ENCODE measurements at regions not wholly inside any gene's neighbourhood (a gene's known extent, or its start where the extent isn't known, plus 50 kb on each side); places are given as distances from the start of the nearest gene placed in this dataset.
"Not testable (repeated sequence)": the region's sequence is repeated elsewhere in the genome, so short reads cannot be mapped to it uniquely, and the experiment has no call there.

GRCh38 chr5:14928661-14929060 lies 57.1 kb upstream of the ANKH start:
- DNase-seq (ENCODE audit: low read depth in 2 of 2) = peak; percentile 19 to 84
- H3K9ac ChIP-seq (ENCODE audit: insufficient read depth, low read length) = no peak overlapping the region
- H3K4me2 ChIP-seq (ENCODE audit: extremely low read depth, insufficient read depth, low read length) = no peak overlapping the region
- no peaks in the 10 kb centered on the region for H3K27me3 ChIP-seq (ENCODE audit: control insufficient read depth, insufficient read depth, low read length)
- no peaks in the 10 kb centered on the region for H3K36me3 ChIP-seq (ENCODE audit: control insufficient read depth, insufficient read depth, low read length)
- H3K79me2 ChIP-seq (ENCODE audit: control insufficient read depth, insufficient read depth, low read length) = no peaks in the 10 kb centered on the region
- TF ChIP-seq, protein P1, sequence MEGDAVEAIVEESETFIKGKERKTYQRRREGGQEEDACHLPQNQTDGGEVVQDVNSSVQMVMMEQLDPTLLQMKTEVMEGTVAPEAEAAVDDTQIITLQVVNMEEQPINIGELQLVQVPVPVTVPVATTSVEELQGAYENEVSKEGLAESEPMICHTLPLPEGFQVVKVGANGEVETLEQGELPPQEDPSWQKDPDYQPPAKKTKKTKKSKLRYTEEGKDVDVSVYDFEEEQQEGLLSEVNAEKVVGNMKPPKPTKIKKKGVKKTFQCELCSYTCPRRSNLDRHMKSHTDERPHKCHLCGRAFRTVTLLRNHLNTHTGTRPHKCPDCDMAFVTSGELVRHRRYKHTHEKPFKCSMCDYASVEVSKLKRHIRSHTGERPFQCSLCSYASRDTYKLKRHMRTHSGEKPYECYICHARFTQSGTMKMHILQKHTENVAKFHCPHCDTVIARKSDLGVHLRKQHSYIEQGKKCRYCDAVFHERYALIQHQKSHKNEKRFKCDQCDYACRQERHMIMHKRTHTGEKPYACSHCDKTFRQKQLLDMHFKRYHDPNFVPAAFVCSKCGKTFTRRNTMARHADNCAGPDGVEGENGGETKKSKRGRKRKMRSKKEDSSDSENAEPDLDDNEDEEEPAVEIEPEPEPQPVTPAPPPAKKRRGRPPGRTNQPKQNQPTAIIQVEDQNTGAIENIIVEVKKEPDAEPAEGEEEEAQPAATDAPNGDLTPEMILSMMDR (conservative IDR thresholded peaks at IDR 0.05 in 1 of 2, IDR thresholded peaks at IDR 0.05 in 1 of 2; ENCODE audit: low read depth in 1 of 2, low read length in 2 of 2) = no peak
- TF ChIP-seq EZH2 (IDR thresholded peaks at IDR 0.05; ENCODE audit: low read length, missing control alignments) = no peak
- H2AFZ ChIP-seq (ENCODE audit: low read length) = no peak overlapping the region
- no peak overlapping the region for H3K27ac ChIP-seq (ENCODE audit: insufficient read depth, low read length)
- H4K20me1 ChIP-seq (ENCODE audit: control insufficient read depth, extremely low read depth, insufficient read depth, low read length) = no peaks in the 10 kb centered on the region
- peaks cover 9% of the 10 kb centered on the region for H3K4me1 ChIP-seq (ENCODE audit: control insufficient read depth, extremely low read depth, insufficient read depth, low read length)
- H3K9me3 ChIP-seq (ENCODE audit: control insufficient read depth, insufficient read depth, low read depth, low read length) = no peaks in the 10 kb centered on the region
- no peak overlapping the region for H3K4me3 ChIP-seq (replicated peaks in 1 of 4; ENCODE audit: control extremely low read depth in 1 of 4, insufficient read depth in 1 of 4, low read depth in 3 of 4, low read length in 4 of 4)

DNA sequence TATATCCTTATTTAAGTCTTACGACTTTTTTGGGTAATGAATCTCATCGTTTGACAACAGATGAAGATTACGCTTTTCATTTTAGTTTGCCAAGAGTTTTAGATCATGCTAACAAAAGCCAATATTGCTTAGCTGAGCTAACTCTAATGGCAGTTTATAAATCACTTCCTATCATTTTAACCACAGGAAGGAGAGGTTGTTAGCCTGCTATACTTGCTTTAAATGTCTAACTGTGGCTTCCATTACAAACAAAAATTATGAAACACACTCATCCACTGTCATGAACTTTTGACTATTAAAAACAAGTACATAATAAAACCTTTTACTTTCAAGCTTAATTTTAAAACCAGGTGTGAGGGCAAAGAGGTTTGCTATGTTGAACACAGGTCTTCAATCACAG lies 53.7 kb upstream of the ANKH start:
- no peak overlapping the region for H3K4me3 ChIP-seq (replicated peaks in 1 of 4; ENCODE audit: control extremely low read depth in 1 of 4, insufficient read depth in 1 of 4, low read depth in 3 of 4, low read length in 4 of 4)
- H3K4me2 ChIP-seq (ENCODE audit: extremely low read depth, insufficient read depth, low read length) = no peak overlapping the region
- H2AFZ ChIP-seq (ENCODE audit: low read length) = no peak overlapping the region
- H3K27me3 ChIP-seq (ENCODE audit: control insufficient read depth, insufficient read depth, low read length) = no peaks in the 10 kb centered on the region
- DNase-seq (ENCODE audit: low read depth in 2 of 2) = peak; percentile 61 to 79
- no peak overlapping the region for H3K9ac ChIP-seq (ENCODE audit: insufficient read depth, low read length)
- no peak for TF ChIP-seq EZH2 (IDR thresholded peaks at IDR 0.05; ENCODE audit: low read length, missing control alignments)
- TF ChIP-seq, protein P1 (conservative IDR thresholded peaks at IDR 0.05 in 1 of 2, IDR thresholded peaks at IDR 0.05 in 1 of 2; ENCODE audit: low read depth in 1 of 2, low read length in 2 of 2) = no peak
- H3K27ac ChIP-seq (ENCODE audit: insufficient read depth, low read length) = no peak overlapping the region
- H4K20me1 ChIP-seq (ENCODE audit: control insufficient read depth, extremely low read depth, insufficient read depth, low read length) = no peaks in the 10 kb centered on the region
- no peaks in the 10 kb centered on the region for H3K9me3 ChIP-seq (ENCODE audit: control insufficient read depth, insufficient read depth, low read depth, low read length)
- H3K79me2 ChIP-seq (ENCODE audit: control insufficient read depth, insufficient read depth, low read length) = no peaks in the 10 kb centered on the region
- H3K4me1 ChIP-seq (ENCODE audit: control insufficient read depth, extremely low read depth, insufficient read depth, low read length) = peaks cover 9% of the 10 kb centered on the region
- no peaks in the 10 kb centered on the region for H3K36me3 ChIP-seq (ENCODE audit: control insufficient read depth, insufficient read depth, low read length)

GRCh38 chr5:14922952-14923351 lies 51.4 kb upstream of the ANKH start:
- not testable (repeated sequence) for H3K4me1 ChIP-seq (ENCODE audit: control insufficient read depth, extremely low read depth, insufficient read depth, low read length); H3K9ac ChIP-seq (ENCODE audit: insufficient read depth, low read length); H3K27ac ChIP-seq (ENCODE audit: insufficient read depth, low read length); H2AFZ ChIP-seq (ENCODE audit: low read length); H3K27me3 ChIP-seq (ENCODE audit: control insufficient read depth, insufficient read depth, low read length); DNase-seq (ENCODE audit: low read depth in 2 of 2); H3K79me2 ChIP-seq (ENCODE audit: control insufficient read depth, insufficient read depth, low read length); H3K36me3 ChIP-seq (ENCODE audit: control insufficient read depth, insufficient read depth, low read length); H3K9me3 ChIP-seq (ENCODE audit: control insufficient read depth, insufficient read depth, low read depth, low read length); H3K4me2 ChIP-seq (ENCODE audit: extremely low read depth, insufficient read depth, low read length); H4K20me1 ChIP-seq (ENCODE audit: control insufficient read depth, extremely low read depth, insufficient read depth, low read length); H3K4me3 ChIP-seq (replicated peaks in 1 of 4; ENCODE audit: control extremely low read depth in 1 of 4, insufficient read depth in 1 of 4, low read depth in 3 of 4, low read length in 4 of 4)
